BJ (cell line): ENCODE measurements at regions not wholly inside any gene's neighbourhood (a gene's known extent, or its start where the extent isn't known, plus 50 kb on each side); places are given as distances from the start of the nearest gene placed in this dataset.

ENCODE experiments used
- CTCF ChIA-PET: fragments of 350-600 bp; formaldehyde crosslinking; extraction: SDS; loops from one replicate; lab custom pipeline; 2021; ENCODE audit warnings: antibody characterized with exemption, inconsistent platforms; lab: Yijun Ruan, JAX
- POLR2A ChIA-PET: fragments of 300-600 bp; sonication (Branson Sonifier 250); formaldehyde crosslinking; extraction: SDS; loops from one replicate; lab custom pipeline; 2021; ENCODE audit warnings: antibody characterized with exemption; lab: Charles Lee
- DNase-seq: peaks from one replicate; pipeline ENCODE4 v3.0.0-alpha.2; 2011; ENCODE audit warnings: low read depth
- H3K27me3 ChIP-seq: 2 replicates; pipeline ENCODE4 v1.6.0; 2011; ENCODE audit warnings: low read length; ENCODE audit not compliant: control insufficient read depth, insufficient read depth
- H3K36me3 ChIP-seq: 2 replicates; pipeline ENCODE4 v1.5.1; 2011; ENCODE audit warnings: low read length; ENCODE audit not compliant: control insufficient read depth, insufficient read depth
- H3K4me3 ChIP-seq: 2 replicates; pipeline ENCODE4 v1.5.1; 2011; ENCODE audit warnings: low read depth, mild to moderate bottlenecking, control low read depth, low read length
- CTCF ChIP-seq: IDR thresholded peaks from 2 replicates; pipeline ENCODE4 v1.5.1; 2011; ENCODE audit warnings: low read depth, mild to moderate bottlenecking, control low read depth, inconsistent platforms, low read length, moderate library complexity; ENCODE audit not compliant: insufficient read depth

- TF ChIP-seq CTCF: no peak
- Histone ChIP-seq H3K4me3 (no peak overlapping the region), H3K27me3 (no peaks in the 10 kb centered on the region; the same call in 1 of the 2 replicates), H3K36me3 (no peaks in the 10 kb centered on the region)
- CTCF ChIA-PET: no interaction called here
- DNase-seq: no peak
- POLR2A ChIA-PET: no interaction called here
These were observed 103.2 kb upstream of the SH3BP4 start for GRCh38 chr2:234848578-234848977.

- TF ChIP-seq CTCF: no peak
- Histone ChIP-seq H3K36me3 (no peaks in the 10 kb centered on the region), H3K4me3 (no peak overlapping the region), H3K27me3 (no peaks in the 10 kb centered on the region; the same call in 1 of the 2 replicates)
- ChIA-PET CTCF (no interaction called here), POLR2A (interaction anchor here (0.6 kb wide), 1 partner anchor 31 kb away, joined by 6 read pairs; no protein-coding TSS in a partner anchor)
- DNase-seq: no peak
These were observed 104.2 kb upstream of the SH3BP4 start for GRCh38 chr2:234847639-234848038.

- no peaks in the 10 kb centered on the region for H3K36me3 ChIP-seq
- POLR2A ChIA-PET: interaction anchor here (0.6 kb wide), 1 partner anchor 31 kb away, joined by 6 read pairs; no protein-coding TSS in a partner anchor
These were observed 104.5 kb upstream of the SH3BP4 start for GRCh38 chr2:234847364-234847635.

GRCh38 chr2:234846599-234847363 lies 105.0 kb upstream of the SH3BP4 start:
- TF ChIP-seq CTCF: no peak
- Histone ChIP-seq H3K36me3 (no peaks in the 10 kb centered on the region), H3K27me3 (no peaks in the 10 kb centered on the region; the same call in 1 of the 2 replicates), H3K4me3 (no peak overlapping the region)
- ChIA-PET CTCF (interaction anchor here (1.5 kb wide), 1 partner anchor 12 kb away, joined by 4 read pairs; no protein-coding TSS in a partner anchor), POLR2A (no interaction called here)
- DNase-seq: no peak

More at GRCh38 chr2:234847364-234847635, 104.5 kb upstream of the SH3BP4 start:
- H3K27me3 ChIP-seq: no peaks in the 10 kb centered on the region; the same call in 1 of the 2 replicates
- no peak for TF ChIP-seq CTCF
- DNase-seq: no peak
- H3K4me3 ChIP-seq: no peak overlapping the region
- CTCF ChIA-PET: no interaction called here

GRCh38 chr2:234845602-234846590 lies 105.9 kb upstream of the SH3BP4 start:
- ChIA-PET POLR2A (no interaction called here), CTCF (interaction anchor here (1.5 kb wide), 1 partner anchor 12 kb away, joined by 4 read pairs; no protein-coding TSS in a partner anchor)
- Histone ChIP-seq H3K4me3 (no peak overlapping the region), H3K27me3 (no peaks in the 10 kb centered on the region; the same call in 1 of the 2 replicates), H3K36me3 (no peaks in the 10 kb centered on the region)
- no peak for DNase-seq
- no peak for TF ChIP-seq CTCF
